A549 (cell line): ENCODE measurements at regions not wholly inside any gene's neighbourhood (a gene's known extent, or its start where the extent isn't known, plus 50 kb on each side); places are given as distances from the start of the nearest gene placed in this dataset.

Experiments used
- ATAC-seq, 2 experiments: fragments of 200-7000 bp in 1 of 2; fragments of >200 bp in 1 of 2; cut with Nextera tagmentation in 1 of 2; cut with Tn5 transposase in 1 of 2; 3 replicates each; pipeline versions ENCODE4 v1.8.0 to v1.9.1; 2018 to 2020; ENCODE audit warnings: mild to moderate bottlenecking in 1 of 2, moderate library complexity in 1 of 2
- CTCF ChIA-PET: fragments of 300-600 bp; sonication (Branson Sonifier 250); formaldehyde crosslinking; extraction: SDS; loops from one replicate; lab custom pipeline; 2021; ENCODE audit warnings: antibody characterized with exemption, inconsistent platforms; lab: Yijun Ruan, JAX
- POLR2A ChIA-PET: fragments of 350-600 bp; formaldehyde crosslinking; extraction: SDS; loops from one replicate; lab custom pipeline; 2021; ENCODE audit warnings: antibody characterized with exemption, inconsistent platforms; lab: Yijun Ruan, JAX
- DNase-seq, 2 experiments: peaks; one replicate each; pipeline versions ENCODE4 v3.0.0 to v3.0.0-alpha.2; 2011 to 2016; ENCODE audit warnings: low read depth in 1 of 2, low spot score in 1 of 2
- FAIRE-seq: peaks from 2 replicates; lab custom pipeline; 2011; peaks lifted over from hg19 to GRCh38; lab: Jason Lieb, UNC
- H3K27ac ChIP-seq, 2 experiments: fragments of >200 bp; sonication (Bioruptor Twin); formaldehyde crosslinking; 3 replicates each; pipeline ENCODE4 v1.5.1; 2016 to 2017
- H3K4me1 ChIP-seq: fragments of >200 bp; sonication (Bioruptor Twin); formaldehyde crosslinking; 3 replicates; pipeline ENCODE4 v1.6.1; 2016
- H3K4me2 ChIP-seq: fragments of >200 bp; sonication (Bioruptor Twin); formaldehyde crosslinking; 3 replicates; pipeline ENCODE4 v1.6.1; 2016
- H3K4me3 ChIP-seq: fragments of >200 bp; sonication (Bioruptor Twin); formaldehyde crosslinking; 3 replicates; pipeline ENCODE4 v1.5.1; 2016
- H3K9me3 ChIP-seq: fragments of >200 bp; sonication (Bioruptor Twin); formaldehyde crosslinking; 3 replicates; pipeline ENCODE4 v1.6.1; 2016
- BHLHE40 ChIP-seq: IDR thresholded peaks from 2 replicates; pipeline ENCODE4 v1.6.1; 2012; ENCODE audit warnings: low read depth, low read length, inconsistent platforms
- CBX2 ChIP-seq: fragments of 200-600 bp; sonication (generic); IDR thresholded peaks from 2 replicates; pipeline ENCODE4 v1.6.1; 2016; ENCODE audit warnings: low read depth, mild to moderate bottlenecking, borderline replicate concordance
- CEBPB ChIP-seq, 2 experiments: fragments of >200 bp in 1 of 2; sonication (Bioruptor Twin) in 1 of 2; formaldehyde crosslinking in 1 of 2; IDR thresholded peaks; 2 replicates each; pipeline ENCODE4 v1.6.1; 2012 to 2016
- CHD4 ChIP-seq: fragments of 200-600 bp; sonication (generic); IDR thresholded peaks from 2 replicates; pipeline ENCODE4 v1.6.1; 2016; ENCODE audit warnings: antibody characterized with exemption, mild to moderate bottlenecking, borderline replicate concordance
- CTCF ChIP-seq: fragments of >200 bp; sonication (Bioruptor Twin); formaldehyde crosslinking; IDR thresholded peaks from 3 replicates; pipeline ENCODE4 v1.5.1; 2016
- E2F6 ChIP-seq: IDR thresholded peaks from 2 replicates; pipeline ENCODE4 v1.6.1; 2012; ENCODE audit warnings: low read depth, borderline replicate concordance
- ELK1 ChIP-seq: fragments of 150-350 bp; IDR thresholded peaks from 2 replicates; pipeline ENCODE4 v1.6.1; 2014; ENCODE audit warnings: low read depth, mild to moderate bottlenecking, low read length
- ESRRA ChIP-seq: fragments of 150-350 bp; IDR thresholded peaks from 2 replicates; pipeline ENCODE4 v1.6.1; 2014; ENCODE audit warnings: mild to moderate bottlenecking, low read length, borderline replicate concordance
- FOSB ChIP-seq: fragments of 250-450 bp; sonication (Bioruptor Pico); IDR thresholded peaks from 2 replicates; pipeline ENCODE4 v1.5.0; 2020; ENCODE audit warnings: mild to moderate bottlenecking, moderate library complexity
- HDAC2 ChIP-seq: fragments of 200-600 bp; sonication (generic); IDR thresholded peaks from 2 replicates; pipeline ENCODE4 v1.6.1; 2016
- HEYL ChIP-seq: fragments of 250-450 bp; sonication (Bioruptor Pico); IDR thresholded peaks from 2 replicates; pipeline ENCODE4 v1.8.0; 2021; ENCODE audit warnings: mild to moderate bottlenecking, moderate library complexity
- HMGXB4 ChIP-seq: fragments of 250-450 bp; sonication (Bioruptor Pico); IDR thresholded peaks from 2 replicates; pipeline ENCODE4 v1.5.0; 2021; ENCODE audit warnings: mild to moderate bottlenecking, moderate library complexity, borderline replicate concordance
- KDM5A ChIP-seq: fragments of 200-600 bp; sonication (generic); IDR thresholded peaks from 2 replicates; pipeline ENCODE4 v1.6.1; 2016; ENCODE audit warnings: antibody characterized with exemption, mild to moderate bottlenecking
- MYC ChIP-seq: IDR thresholded peaks from 2 replicates; pipeline ENCODE4 v1.6.1; 2012; ENCODE audit warnings: mild to moderate bottlenecking, inconsistent platforms, low read length, improper control_type of control experiment, borderline replicate concordance
- NPAS2 ChIP-seq: fragments of 250-450 bp; sonication (Bioruptor Pico); IDR thresholded peaks from 2 replicates; pipeline ENCODE4 v1.8.0; 2022; ENCODE audit warnings: mild to moderate bottlenecking, moderate library complexity, borderline replicate concordance
- POLR2AphosphoS2 ChIP-seq: conservative IDR thresholded peaks from 2 replicates; pipeline ENCODE4 v1.6.1; 2012; ENCODE audit warnings: low read length, improper control_type of control experiment, inconsistent platforms
- RAD21 ChIP-seq, 2 experiments: fragments of >200 bp in 1 of 2; sonication (Bioruptor Twin) in 1 of 2; formaldehyde crosslinking in 1 of 2; IDR thresholded peaks in 1 of 2; conservative IDR thresholded peaks in 1 of 2; 2 replicates in 1 of 2; 3 replicates in 1 of 2; pipeline ENCODE4 v1.6.1; 2012 to 2018; ENCODE audit warnings: inconsistent platforms in 1 of 2
- RCOR1 ChIP-seq: fragments of 150-350 bp; IDR thresholded peaks from 2 replicates; pipeline ENCODE4 v1.6.1; 2014; ENCODE audit warnings: antibody characterized with exemption, low read length, low read depth
- ZC3H11A ChIP-seq: fragments of 450-650 bp; IDR thresholded peaks from 2 replicates; pipeline ENCODE4 v1.6.1; 2014; ENCODE audit warnings: antibody characterized with exemption, mild to moderate bottlenecking
- ZFP36 ChIP-seq: fragments of 450-650 bp; IDR thresholded peaks from 2 replicates; pipeline ENCODE4 v1.6.1; 2014; ENCODE audit warnings: borderline replicate concordance; ENCODE audit not compliant: partially characterized antibody
- ZNF302 ChIP-seq: fragments of 250-450 bp; sonication (Bioruptor Pico); IDR thresholded peaks from 2 replicates; pipeline ENCODE4 v1.9.0; 2021; ENCODE audit warnings: inconsistent platforms, mild to moderate bottlenecking, moderate library complexity
- ZSCAN20 ChIP-seq: fragments of 250-450 bp; sonication (Bioruptor Pico); IDR thresholded peaks from 2 replicates; pipeline ENCODE4 v1.8.0; 2022; ENCODE audit warnings: mild to moderate bottlenecking, moderate library complexity
- WGBS: methylation state at CpG from one replicate; pipeline ENCODE4 v1.1.6; 2017; ENCODE audit errors: missing lambda C conversion rate; 5-methylcytosine and 5-hydroxymethylcytosine counted together

- CTCF ChIA-PET = no interaction called here
- TF ChIP-seq ZSCAN20 (CRISPR knock-in tag) (no peak), E2F6 (no peak), ZNF302 (CRISPR knock-in tag) (no peak), CHD4 (no peak), RAD21 (conservative IDR thresholded peaks at IDR 0.05 in 1 of 2, IDR thresholded peaks at IDR 0.05 in 1 of 2) (no peak), POLR2AphosphoS2 (no peak), ESRRA (no peak), CEBPB (IDR thresholded peaks at IDR 0.05) (no peak), CTCF (no peak), CBX2 (no peak), MYC (no peak), BHLHE40 (no peak), KDM5A (no peak), ELK1 (no peak), ZFP36 (no peak)
- TF ChIP-seq, all 56 proteins: peak for 0
Measured at GRCh38 chr2:5824126-5824525, 131.9 kb downstream of the SOX11 start.

GRCh38 chr2:5825686-5826085, 133.5 kb downstream of the SOX11 start:
- WGBS = 9% methylated on average over 1 of the region's 1 CpG
- DNase-seq = no peak
- no peak for ATAC-seq
- no peak for TF ChIP-seq HMGXB4
- no peak for TF ChIP-seq ZC3H11A
- no peak for TF ChIP-seq HDAC2
- no peak for TF ChIP-seq RCOR1
- TF ChIP-seq NPAS2 (CRISPR knock-in tag) = no peak
- no peak for TF ChIP-seq FOSB (CRISPR knock-in tag)
- TF ChIP-seq HEYL = no peak
- TF ChIP-seq RAD21 (conservative IDR thresholded peaks at IDR 0.05 in 1 of 2, IDR thresholded peaks at IDR 0.05 in 1 of 2) = no peak
- TF ChIP-seq ZNF302 (CRISPR knock-in tag) = no peak
- ChIA-PET POLR2A (no interaction called here), CTCF (no interaction called here)
- Histone ChIP-seq H3K4me3 (no peak overlapping the region), H3K9me3 (peaks cover 4% of the 10 kb centered on the region; the same call in 1 of the 3 replicates), H3K4me2 (no peak overlapping the region), H3K4me1 (no peaks in the 10 kb centered on the region), H3K27ac (no peak overlapping the region)
- FAIRE-seq = no peak

More at GRCh38 chr2:5824126-5824525, 131.9 kb downstream of the SOX11 start:
- FAIRE-seq = no peak
- Histone ChIP-seq H3K27ac (no peak overlapping the region), H3K4me1 (no peaks in the 10 kb centered on the region), H3K4me2 (no peak overlapping the region), H3K4me3 (no peak overlapping the region), H3K9me3 (0 out of 3 replicates have a peak, but pooled peaks cover 1% of the 10 kb centered on the region)
- POLR2A ChIA-PET = no interaction called here
- no peak for ATAC-seq
- WGBS = 9% methylated on average over 2 of the region's 2 CpGs
- DNase-seq = no peak
